Esophagus muscularis mucosa (tissue), 4 donors: ENCODE measurements at regions not wholly inside any gene's neighbourhood (a gene's known extent, or its start where the extent isn't known, plus 50 kb on each side); places are given as distances from the start of the nearest gene placed in this dataset.

Experiments used
- DNase-seq: peaks from one replicate; pipeline ENCODE4 v3.0.0-alpha.2; 2017; ENCODE audit errors: extremely low spot score
- H3K27ac ChIP-seq, 4 donors: fragments of 200-600 bp; sonication (generic); replicated peaks in 1 of 4; 1 replicate in 3 of 4; 2 replicates in 1 of 4; pipeline ENCODE4 v1.5.1; 2016 to 2019; ENCODE audit warnings: mild to moderate bottlenecking in 1 of 4
- H3K27me3 ChIP-seq, 4 donors: fragments of 200-600 bp; sonication (generic); one replicate each; pipeline versions ENCODE4 v1.5.1 to v1.6.0; 2016 to 2019
- H3K36me3 ChIP-seq, 4 donors: fragments of 200-600 bp; sonication (generic); one replicate each; pipeline ENCODE4 v1.5.1; 2016 to 2019
- H3K4me1 ChIP-seq, 4 donors: fragments of 200-600 bp; sonication (generic); one replicate each; pipeline ENCODE4 v1.5.1; 2016 to 2019
- H3K4me3 ChIP-seq, 4 donors: fragments of 200-600 bp; sonication (generic); 1 replicate in 2 of 4; 2 replicates in 2 of 4; pipeline ENCODE4 v1.5.1; 2016 to 2019; ENCODE audit warnings: mild to moderate bottlenecking in 4 of 4, moderate library complexity in 1 of 4
- H3K9me3 ChIP-seq, 4 donors: fragments of 200-600 bp; sonication (generic); 1 replicate in 3 of 4; 2 replicates in 1 of 4; pipeline ENCODE4 v1.5.1; 2016 to 2019
- CTCF ChIP-seq, 3 experiments: fragments of 200-600 bp in 2 of 3; fragments of 450-650 bp in 1 of 3; sonication (generic) in 2 of 3; IDR thresholded peaks; one replicate each; pipeline ENCODE4 v1.5.1; 2017 to 2019; ENCODE audit warnings: antibody characterized with exemption in 3 of 3, mild to moderate bottlenecking in 2 of 3, moderate library complexity in 1 of 3
- EP300 ChIP-seq: sonication (generic); formaldehyde crosslinking; IDR thresholded peaks from one replicate; pipeline ENCODE4 v1.6.1; 2017; ENCODE audit warnings: antibody characterized with exemption
- POLR2A ChIP-seq: fragments of 450-650 bp; IDR thresholded peaks from one replicate; pipeline ENCODE4 v1.6.1; 2017; ENCODE audit warnings: antibody characterized with exemption, moderate library complexity, mild to moderate bottlenecking, low read depth
- POLR2AphosphoS5 ChIP-seq, 2 donors: sonication (generic); formaldehyde crosslinking; IDR thresholded peaks; one replicate each; pipeline ENCODE4 v1.6.1; 2017; ENCODE audit warnings: antibody characterized with exemption in 2 of 2
- WGBS: methylation state at CpG from one replicate; pipeline ENCODE4 v1.1.5; 2018; 5-methylcytosine and 5-hydroxymethylcytosine counted together
- intact Hi-C: fragments of 100-400 bp; cut with DNase I; formaldehyde crosslinking; loops from one replicate; pipeline ENCODE4 v1.15.1; 2023

- intact Hi-C loops: loop anchor here (10.0 kb wide), 1 partner anchor 162 kb away; no protein-coding TSS in a partner anchor
- TF ChIP-seq EP300 (no peak), POLR2A (no peak), POLR2AphosphoS5 (IDR thresholded peaks at IDR 0.05) (no peak), CTCF (IDR thresholded peaks at IDR 0.05) (no peak)
- no peak overlapping the region for H3K27ac ChIP-seq
- no peak for DNase-seq
- no peaks in the 10 kb centered on the region for H3K9me3 ChIP-seq
- 57% methylated on average over 2 of the region's 2 CpGs for WGBS
- H3K4me3 ChIP-seq: no peak overlapping the region
- peaks cover 0 to 21% (median 0%) of the 10 kb centered on the region in 4 donors for H3K27me3 ChIP-seq
- no peaks in the 10 kb centered on the region for H3K36me3 ChIP-seq
- peaks cover 12 to 32% (median 20%) of the 10 kb centered on the region in 4 donors for H3K4me1 ChIP-seq
Measured at GRCh38 chr14:22476887-22477286, 112.1 kb downstream of the DAD1 start.

GRCh38 chr14:22476005-22476751 lies 112.8 kb downstream of the DAD1 start:
- peaks cover 12 to 25% (median 16%) of the 10 kb centered on the region in 4 donors for H3K4me1 ChIP-seq
- H3K9me3 ChIP-seq: no peaks in the 10 kb centered on the region
- peaks cover 0 to 21% (median 0%) of the 10 kb centered on the region in 4 donors for H3K27me3 ChIP-seq
- WGBS: 83% methylated on average over 5 of the region's 5 CpGs
- no peak overlapping the region for H3K4me3 ChIP-seq
- H3K36me3 ChIP-seq: no peaks in the 10 kb centered on the region
- intact Hi-C loops: loop anchor here (10.0 kb wide), 1 partner anchor 161 kb away; no protein-coding TSS in a partner anchor
- H3K27ac ChIP-seq: no peak overlapping the region
- TF ChIP-seq POLR2A (no peak), POLR2AphosphoS5 (IDR thresholded peaks at IDR 0.05) (no peak), CTCF (IDR thresholded peaks at IDR 0.05) (no peak), EP300 (no peak)
- DNase-seq: no peak

GRCh38 chr14:22475381-22475780 lies 113.6 kb downstream of the DAD1 start:
- TF ChIP-seq POLR2AphosphoS5 (IDR thresholded peaks at IDR 0.05): no peak
- TF ChIP-seq POLR2A: no peak
- TF ChIP-seq CTCF (IDR thresholded peaks at IDR 0.05): no peak
- no peak for TF ChIP-seq EP300
- H3K27ac ChIP-seq: no peak overlapping the region
- H3K27me3 ChIP-seq: peaks cover 0 to 21% (median 0%) of the 10 kb centered on the region in 4 donors
- intact Hi-C loops: loop anchor here (10.0 kb wide), 1 partner anchor 161 kb away; no protein-coding TSS in a partner anchor
- H3K36me3 ChIP-seq: no peaks in the 10 kb centered on the region
- H3K9me3 ChIP-seq: no peaks in the 10 kb centered on the region
- H3K4me3 ChIP-seq: no peak overlapping the region
- no peak for DNase-seq
- 81% methylated on average over 6 of the region's 6 CpGs for WGBS
- peaks cover 11 to 22% (median 15%) of the 10 kb centered on the region in 4 donors for H3K4me1 ChIP-seq

GRCh38 chr14:22474730-22475351 lies 114.2 kb downstream of the DAD1 start:
- no peaks in the 10 kb centered on the region for H3K36me3 ChIP-seq
- no peak overlapping the region for H3K4me3 ChIP-seq
- intact Hi-C loops: loop anchor here (10.0 kb wide), 1 partner anchor 160 kb away; no protein-coding TSS in a partner anchor
- 81% methylated on average over 4 of the region's 4 CpGs for WGBS
- no peaks in the 10 kb centered on the region for H3K9me3 ChIP-seq
- H3K27ac ChIP-seq: no peak overlapping the region
- peaks cover 16 to 22% (median 18%) of the 10 kb centered on the region in 4 donors for H3K4me1 ChIP-seq
- no peak for TF ChIP-seq POLR2A
- no peak for TF ChIP-seq EP300
- no peak for TF ChIP-seq CTCF (IDR thresholded peaks at IDR 0.05)
- TF ChIP-seq POLR2AphosphoS5 (IDR thresholded peaks at IDR 0.05): no peak
- H3K27me3 ChIP-seq: peaks cover 0 to 21% (median 0%) of the 10 kb centered on the region in 4 donors
- no peak for DNase-seq
